Kidney (tissue), 13 donors: ENCODE measurements at regions not wholly inside any gene's neighbourhood (a gene's known extent, or its start where the extent isn't known, plus 50 kb on each side); places are given as distances from the start of the nearest gene placed in this dataset.

Source experiments
- DNase-seq, 5 donors: peaks; one replicate each; pipeline ENCODE4 v3.0.0-alpha.2; 2013 to 2020
- FAIRE-seq: peaks from 2 replicates; lab custom pipeline; 2012; peaks lifted over from hg19 to GRCh38; lab: Jason Lieb, UNC
- H3K27ac ChIP-seq, 2 donors: one replicate each; pipeline ENCODE4 v1.7.0; 2013; ENCODE audit warnings: low read depth in 2 of 2, low read length in 2 of 2, inconsistent platforms in 1 of 2
- H3K27me3 ChIP-seq: one replicate; pipeline ENCODE4 v1.7.1; 2013; ENCODE audit warnings: low read length, inconsistent platforms; ENCODE audit not compliant: control insufficient read depth, insufficient read depth
- H3K36me3 ChIP-seq, 3 donors: one replicate each; pipeline versions ENCODE4 v1.7.0 to v1.7.1; 2013; ENCODE audit warnings: low read length in 3 of 3, control low read depth in 1 of 3, inconsistent platforms in 1 of 3; ENCODE audit not compliant: insufficient read depth in 3 of 3, control insufficient read depth in 2 of 3
- H3K4me1 ChIP-seq, 3 donors: one replicate each; pipeline versions ENCODE4 v1.7.0 to v1.7.1; 2013; ENCODE audit warnings: low read length in 3 of 3, inconsistent platforms in 1 of 3, low read depth in 1 of 3; ENCODE audit not compliant: control insufficient read depth in 2 of 3, insufficient read depth in 2 of 3
- H3K4me3 ChIP-seq, 3 donors: one replicate each; pipeline versions ENCODE4 v1.7.0 to v1.8.1; 2013; ENCODE audit warnings: low read length in 3 of 3, control low read depth in 1 of 3, inconsistent platforms in 1 of 3
- H3K9ac ChIP-seq, 3 donors: one replicate each; pipeline versions ENCODE4 v1.7.0 to v1.7.1; 2013; ENCODE audit warnings: low read length in 3 of 3, control low read depth in 1 of 3, inconsistent platforms in 1 of 3
- H3K9me3 ChIP-seq, 3 donors: one replicate each; pipeline versions ENCODE4 v1.7.0 to v1.7.1; 2013; ENCODE audit warnings: low read length in 3 of 3, control low read depth in 1 of 3, inconsistent platforms in 1 of 3; ENCODE audit not compliant: control insufficient read depth in 2 of 3, insufficient read depth in 1 of 3
- intact Hi-C: fragments of 100-400 bp; cut with DNase I; formaldehyde crosslinking; loops from one replicate; pipeline ENCODE4 v1.11.1; 2022
- TF ChIP-seq, protein P1 (sequence below): IDR thresholded peaks from 3 replicates; pipeline ENCODE4 v1.5.1; 2012; ENCODE audit warnings: mild to moderate bottlenecking, moderate library complexity, borderline replicate concordance; ENCODE audit not compliant: insufficient read depth; ENCODE audit errors: extremely low read depth
- donor health status: control.
- donor health status: control.
- donor health status: control.
- donor health status: control.
- donor health status: control.
- donor health status: DM: yes; HTN: yes; CAD: no.
- donor health status: Normal renal cell carcinoma (clear cell type).

DNA sequence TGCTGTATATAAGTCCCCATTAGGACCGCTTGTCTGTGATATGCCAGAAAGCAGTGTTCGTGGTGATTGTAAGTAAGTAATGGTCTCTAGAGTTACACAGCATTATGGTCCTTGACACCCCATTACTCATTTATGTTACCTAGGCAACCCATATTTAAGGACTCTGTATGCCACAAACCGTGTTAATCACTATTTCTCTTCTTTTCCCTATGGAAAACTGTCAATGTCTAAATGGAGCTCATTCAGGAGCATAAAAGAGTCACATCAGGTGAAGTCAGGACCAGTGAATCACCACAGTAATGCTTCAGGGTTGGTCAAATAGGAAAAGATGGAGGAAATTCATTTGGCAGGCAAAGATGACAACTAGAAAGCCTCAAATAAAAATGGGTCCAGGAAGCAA lies 146.6 kb upstream of the PEX5L start:
- Histone ChIP-seq H3K9ac (no peak overlapping the region), H3K9me3 (no peaks in the 10 kb centered on the region), H3K27ac (no peak overlapping the region), H3K36me3 (no peaks in the 10 kb centered on the region), H3K4me1 (no peaks in the 10 kb centered on the region), H3K27me3 (no peaks in the 10 kb centered on the region), H3K4me3 (no peak overlapping the region)
- TF ChIP-seq, protein P1, sequence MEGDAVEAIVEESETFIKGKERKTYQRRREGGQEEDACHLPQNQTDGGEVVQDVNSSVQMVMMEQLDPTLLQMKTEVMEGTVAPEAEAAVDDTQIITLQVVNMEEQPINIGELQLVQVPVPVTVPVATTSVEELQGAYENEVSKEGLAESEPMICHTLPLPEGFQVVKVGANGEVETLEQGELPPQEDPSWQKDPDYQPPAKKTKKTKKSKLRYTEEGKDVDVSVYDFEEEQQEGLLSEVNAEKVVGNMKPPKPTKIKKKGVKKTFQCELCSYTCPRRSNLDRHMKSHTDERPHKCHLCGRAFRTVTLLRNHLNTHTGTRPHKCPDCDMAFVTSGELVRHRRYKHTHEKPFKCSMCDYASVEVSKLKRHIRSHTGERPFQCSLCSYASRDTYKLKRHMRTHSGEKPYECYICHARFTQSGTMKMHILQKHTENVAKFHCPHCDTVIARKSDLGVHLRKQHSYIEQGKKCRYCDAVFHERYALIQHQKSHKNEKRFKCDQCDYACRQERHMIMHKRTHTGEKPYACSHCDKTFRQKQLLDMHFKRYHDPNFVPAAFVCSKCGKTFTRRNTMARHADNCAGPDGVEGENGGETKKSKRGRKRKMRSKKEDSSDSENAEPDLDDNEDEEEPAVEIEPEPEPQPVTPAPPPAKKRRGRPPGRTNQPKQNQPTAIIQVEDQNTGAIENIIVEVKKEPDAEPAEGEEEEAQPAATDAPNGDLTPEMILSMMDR, result no peak
- intact Hi-C loops, result no loop called here
- no peak for FAIRE-seq
- DNase-seq, result no peak

DNA sequence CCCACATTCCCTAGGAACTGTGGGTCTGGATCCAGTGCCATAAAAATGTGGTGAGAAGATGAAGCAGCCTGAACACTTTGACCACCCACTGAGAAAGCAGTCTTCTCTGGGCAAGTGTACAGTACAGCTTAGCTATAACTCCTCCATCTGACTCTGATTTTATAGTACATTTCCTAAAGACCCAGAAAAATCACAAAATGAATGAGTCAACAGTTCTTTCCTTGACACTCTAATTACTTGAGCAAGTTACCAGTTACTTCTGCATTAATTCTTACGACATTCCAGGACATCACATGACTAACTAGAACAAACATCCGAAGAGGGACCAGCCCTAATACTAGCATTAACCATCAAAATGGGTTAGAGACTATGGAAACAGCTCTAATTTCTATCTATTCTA lies 148.1 kb upstream of the PEX5L start:
- intact Hi-C loops, result no loop called here
- FAIRE-seq (no peak), DNase-seq (peak in 1 of 5 donors; percentile 2)
- Histone ChIP-seq H3K4me3 (no peak overlapping the region), H3K27ac (no peak overlapping the region), H3K36me3 (no peaks in the 10 kb centered on the region), H3K9ac (no peak overlapping the region), H3K27me3 (no peaks in the 10 kb centered on the region), H3K9me3 (no peaks in the 10 kb centered on the region), H3K4me1 (no peaks in the 10 kb centered on the region)
- TF ChIP-seq, protein P1, result no peak

DNA sequence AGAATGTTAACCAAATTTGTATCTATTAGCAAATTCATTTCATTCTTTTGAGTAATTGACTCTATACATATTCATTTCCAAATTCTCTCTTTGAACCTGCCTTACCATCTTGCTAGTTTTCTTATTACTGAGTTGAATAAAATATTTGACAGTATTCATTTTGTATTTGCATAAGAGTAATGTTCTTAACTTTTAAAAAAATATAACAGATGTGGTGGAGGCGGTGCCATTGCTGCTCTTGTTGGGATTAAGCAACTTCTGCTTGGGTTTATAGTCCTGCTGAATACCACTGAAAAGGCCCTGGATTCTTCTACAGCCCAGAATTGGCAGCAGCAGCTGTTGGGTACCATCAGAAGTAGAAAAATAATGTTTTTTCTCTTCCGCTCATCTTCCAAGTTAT lies 148.9 kb upstream of the PEX5L start:
- intact Hi-C loops, result no loop called here
- no peak overlapping the region for H3K4me3 ChIP-seq
- no peak for FAIRE-seq
- H3K36me3 ChIP-seq, result no peaks in the 10 kb centered on the region
- H3K27me3 ChIP-seq, result no peaks in the 10 kb centered on the region
- no peaks in the 10 kb centered on the region for H3K4me1 ChIP-seq
- TF ChIP-seq, protein P1, result no peak
- no peak overlapping the region for H3K9ac ChIP-seq
- no peak for DNase-seq
- no peak overlapping the region for H3K27ac ChIP-seq
- no peaks in the 10 kb centered on the region for H3K9me3 ChIP-seq
